GM10266 (cell line): ENCODE measurements at regions not wholly inside any gene's neighbourhood (a gene's known extent, or its start where the extent isn't known, plus 50 kb on each side); places are given as distances from the start of the nearest gene placed in this dataset.
A peak's percentile ranks its signal among the peaks of the same experiment; 100 is the strongest.
"Not testable (repeated sequence)": the region's sequence is repeated elsewhere in the genome, so short reads cannot be mapped to it uniquely, and the experiment has no call there.

ENCODE experiments used
- DNase-seq: peaks from one replicate; pipeline ENCODE4 v3.0.0; 2012; ENCODE audit errors: extremely low spot score
- TF ChIP-seq, protein P1 (sequence below): IDR thresholded peaks from 2 replicates; pipeline ENCODE4 v1.5.1; 2012; ENCODE audit warnings: mild to moderate bottlenecking, low read depth; ENCODE audit not compliant: control insufficient read depth, insufficient read depth; ENCODE audit errors: missing control alignments

DNA sequence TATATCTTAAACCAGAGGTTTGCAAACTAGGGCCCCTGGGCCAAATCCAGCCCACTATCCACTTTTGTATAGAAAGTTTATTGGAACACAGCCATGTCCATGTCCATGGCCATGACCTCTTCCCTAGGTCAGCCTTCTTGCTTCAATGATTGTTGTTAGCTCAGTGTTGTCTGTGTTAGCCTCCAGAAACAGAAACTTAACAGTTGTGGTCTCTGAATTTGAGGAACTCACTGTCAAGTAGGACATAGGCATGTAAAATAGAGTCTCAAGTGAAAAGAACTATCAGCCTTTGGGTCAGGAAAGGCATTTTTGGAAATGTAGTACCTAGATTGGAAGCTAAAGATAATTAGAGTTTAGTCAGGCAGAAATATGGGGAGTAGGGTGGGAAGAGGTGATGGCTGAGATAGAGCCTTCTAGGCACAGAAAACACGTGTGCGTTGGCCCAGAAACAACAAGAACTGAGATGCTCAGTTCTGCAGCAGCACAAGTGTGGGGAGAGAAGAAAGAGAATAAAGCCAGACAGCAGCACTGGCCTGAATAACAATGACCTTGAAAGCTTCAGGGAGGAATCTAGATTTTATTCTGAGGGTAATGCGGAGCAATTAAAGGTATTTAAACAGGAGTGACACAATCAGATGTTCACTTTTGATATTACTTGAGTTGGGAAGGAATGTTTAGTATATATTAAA is 87.0 kb upstream of the OLIG3 start:
- no peak for DNase-seq
- TF ChIP-seq, protein P1, sequence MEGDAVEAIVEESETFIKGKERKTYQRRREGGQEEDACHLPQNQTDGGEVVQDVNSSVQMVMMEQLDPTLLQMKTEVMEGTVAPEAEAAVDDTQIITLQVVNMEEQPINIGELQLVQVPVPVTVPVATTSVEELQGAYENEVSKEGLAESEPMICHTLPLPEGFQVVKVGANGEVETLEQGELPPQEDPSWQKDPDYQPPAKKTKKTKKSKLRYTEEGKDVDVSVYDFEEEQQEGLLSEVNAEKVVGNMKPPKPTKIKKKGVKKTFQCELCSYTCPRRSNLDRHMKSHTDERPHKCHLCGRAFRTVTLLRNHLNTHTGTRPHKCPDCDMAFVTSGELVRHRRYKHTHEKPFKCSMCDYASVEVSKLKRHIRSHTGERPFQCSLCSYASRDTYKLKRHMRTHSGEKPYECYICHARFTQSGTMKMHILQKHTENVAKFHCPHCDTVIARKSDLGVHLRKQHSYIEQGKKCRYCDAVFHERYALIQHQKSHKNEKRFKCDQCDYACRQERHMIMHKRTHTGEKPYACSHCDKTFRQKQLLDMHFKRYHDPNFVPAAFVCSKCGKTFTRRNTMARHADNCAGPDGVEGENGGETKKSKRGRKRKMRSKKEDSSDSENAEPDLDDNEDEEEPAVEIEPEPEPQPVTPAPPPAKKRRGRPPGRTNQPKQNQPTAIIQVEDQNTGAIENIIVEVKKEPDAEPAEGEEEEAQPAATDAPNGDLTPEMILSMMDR = no peak

DNA sequence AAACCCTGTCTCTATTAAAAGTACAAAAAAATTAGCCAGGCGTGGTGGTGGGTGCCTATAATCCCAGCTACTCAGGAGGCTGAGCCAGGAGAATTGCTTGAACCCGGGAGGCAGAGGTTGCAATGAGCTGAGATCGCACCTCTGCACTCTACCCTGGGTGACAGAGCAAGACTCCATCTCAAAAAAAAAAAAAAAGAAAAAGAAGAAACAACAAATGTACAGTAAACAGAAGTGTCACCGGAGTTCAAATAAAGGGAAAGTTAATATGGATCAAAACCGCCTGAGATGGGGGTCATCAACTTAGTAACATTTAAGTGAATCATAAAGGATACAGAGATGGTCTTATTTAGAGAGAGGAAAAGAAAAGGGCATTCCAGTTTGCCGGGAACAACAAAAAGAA is 89.3 kb upstream of the OLIG3 start:
- not testable (repeated sequence) for DNase-seq

DNA sequence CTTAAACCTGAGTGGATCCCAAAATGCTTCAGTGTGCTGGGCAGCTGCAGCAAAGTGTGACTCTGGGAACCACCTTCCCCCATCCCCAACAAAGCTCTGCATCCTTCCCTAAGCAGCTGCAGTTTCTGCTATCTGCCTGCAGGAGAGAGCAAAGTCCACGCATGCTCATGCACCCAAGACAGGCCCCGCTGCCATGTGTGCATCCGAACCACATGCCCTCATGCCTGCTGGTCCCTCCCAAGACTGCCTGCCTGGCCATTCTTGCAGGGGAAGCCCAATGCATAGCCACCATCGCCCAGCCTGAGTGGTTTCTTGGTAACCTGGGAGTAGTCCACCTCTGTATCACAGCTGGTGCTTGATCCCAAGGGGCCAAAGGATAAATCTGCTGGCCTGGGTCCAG is 94.3 kb upstream of the OLIG3 start:
- DNase-seq = no peak
- TF ChIP-seq, protein P1 = no peak

- peak; percentile 55 for DNase-seq
- TF ChIP-seq, protein P1 = peak; percentile 52
These were observed 95.1 kb upstream of the OLIG3 start for GRCh38 chr6:137589067-137589848.

DNA sequence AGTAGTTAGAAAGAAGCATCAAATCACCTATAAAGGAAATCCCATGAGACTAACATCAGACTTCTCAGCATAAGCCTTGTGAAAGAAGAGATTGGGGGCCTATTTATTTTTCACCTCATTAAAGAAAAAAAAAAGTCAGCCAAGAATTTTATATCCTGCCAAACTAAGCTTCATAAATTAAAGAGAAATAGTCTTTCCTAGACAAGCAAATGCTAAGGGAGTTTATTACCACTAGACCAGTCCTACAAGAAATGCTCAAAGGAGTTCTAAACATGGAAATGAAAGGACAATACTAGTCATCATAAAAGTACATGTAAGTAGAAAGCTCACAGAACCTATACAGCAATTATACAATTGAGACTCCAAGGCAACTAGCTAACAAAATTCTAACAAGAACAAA is 96.5 kb upstream of the OLIG3 start:
- no peak for DNase-seq
- TF ChIP-seq, protein P1 = no peak

DNA sequence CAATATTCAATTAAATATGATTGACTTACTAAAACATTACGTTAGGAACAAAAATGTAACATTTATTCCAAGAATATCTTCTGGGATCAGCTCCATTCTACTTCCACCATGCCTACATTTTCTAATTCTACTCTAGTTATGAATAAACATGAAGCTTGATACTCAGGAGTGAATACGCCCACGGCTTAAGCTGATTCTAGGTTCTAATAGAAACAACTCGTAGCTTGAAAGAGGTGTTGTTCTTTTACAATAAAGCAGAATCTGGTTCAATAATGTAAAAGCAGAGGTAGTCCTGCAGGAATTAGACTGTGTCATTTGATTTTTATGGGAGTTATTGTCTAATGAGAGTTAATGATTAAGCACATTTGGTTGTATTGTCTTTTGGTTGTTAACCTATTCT is 107.3 kb upstream of the OLIG3 start:
- no peak for DNase-seq
- TF ChIP-seq, protein P1 = no peak

GRCh38 chr6:137602313-137603197 is 108.4 kb upstream of the OLIG3 start:
- TF ChIP-seq, protein P1 = no peak
- no peak for DNase-seq
